Neuronal stem cell (in vitro differentiated cells): ENCODE measurements at regions not wholly inside any gene's neighbourhood (a gene's known extent, or its start where the extent isn't known, plus 50 kb on each side); places are given as distances from the start of the nearest gene placed in this dataset.

Experiments
- DNase-seq: peaks from one replicate; pipeline ENCODE4 v3.0.0-alpha.2; 2013; ENCODE audit warnings: low spot score
- H2AFZ ChIP-seq: one replicate; pipeline ENCODE4 v1.6.1; 2013; ENCODE audit warnings: mild to moderate bottlenecking, low read length, inconsistent platforms
- H2AK5ac ChIP-seq: 2 replicates; pipeline ENCODE4 v1.6.1; 2013; ENCODE audit warnings: low read depth, mild to moderate bottlenecking, inconsistent platforms, low read length, moderate library complexity, mixed read lengths
- H2BK120ac ChIP-seq: 2 replicates; pipeline ENCODE4 v1.6.1; 2013; ENCODE audit warnings: low read depth, mild to moderate bottlenecking, inconsistent platforms, low read length, moderate library complexity, mixed read lengths
- H2BK12ac ChIP-seq: one replicate; pipeline ENCODE4 v1.6.1; 2013; ENCODE audit warnings: low read length, inconsistent platforms
- H2BK15ac ChIP-seq: 2 replicates; pipeline ENCODE4 v1.6.1; 2013; ENCODE audit warnings: mild to moderate bottlenecking, low read length, inconsistent platforms, mixed read lengths
- H2BK5ac ChIP-seq: one replicate; pipeline ENCODE4 v1.6.1; 2013; ENCODE audit warnings: inconsistent platforms, mild to moderate bottlenecking, low read length, moderate library complexity
- H3K14ac ChIP-seq: one replicate; pipeline ENCODE4 v1.6.1; 2013; ENCODE audit warnings: low read length, inconsistent platforms
- H3K18ac ChIP-seq: 2 replicates; pipeline ENCODE4 v1.6.1; 2013; ENCODE audit warnings: low read length, inconsistent platforms
- H3K23ac ChIP-seq: 2 replicates; pipeline ENCODE4 v1.6.1; 2013; ENCODE audit warnings: low read depth, mild to moderate bottlenecking, mixed read lengths, low read length, inconsistent platforms; ENCODE audit not compliant: poor library complexity
- H3K27ac ChIP-seq: replicated peaks from 3 replicates; pipeline ENCODE4 v1.5.1; 2013; ENCODE audit warnings: low read length, inconsistent platforms
- H3K27me3 ChIP-seq, 3 experiments: 2 replicates each; pipeline ENCODE4 v1.6.1; 2013; ENCODE audit warnings: low read length in 3 of 3, mild to moderate bottlenecking in 2 of 3, inconsistent platforms in 1 of 3, low read depth in 1 of 3, mixed read lengths in 1 of 3, moderate library complexity in 1 of 3; ENCODE audit not compliant: control insufficient read depth in 3 of 3, insufficient read depth in 3 of 3
- H3K36me3 ChIP-seq, 2 donors: replicated peaks in 1 of 2; 2 replicates each; pipeline ENCODE4 v1.6.1; 2013; ENCODE audit warnings: low read length in 2 of 2; ENCODE audit not compliant: control insufficient read depth in 2 of 2, insufficient read depth in 2 of 2
- H3K4ac ChIP-seq: 2 replicates; pipeline ENCODE4 v1.6.1; 2013; ENCODE audit warnings: inconsistent platforms, mild to moderate bottlenecking, low read length, moderate library complexity
- H3K4me1 ChIP-seq, 2 donors: 1 replicate in 1 of 2; 2 replicates in 1 of 2; pipeline ENCODE4 v1.6.1; 2013; ENCODE audit warnings: low read length in 2 of 2, low read depth in 1 of 2; ENCODE audit not compliant: control insufficient read depth in 2 of 2, insufficient read depth in 1 of 2
- H3K4me2 ChIP-seq: one replicate; pipeline ENCODE4 v1.6.1; 2013; ENCODE audit warnings: mild to moderate bottlenecking, low read length, inconsistent platforms; ENCODE audit not compliant: insufficient read depth, poor library complexity, severe bottlenecking
- H3K4me3 ChIP-seq, 2 donors: 2 replicates each; pipeline ENCODE4 v1.5.1; 2013; ENCODE audit warnings: low read length in 2 of 2, mild to moderate bottlenecking in 2 of 2, inconsistent platforms in 1 of 2, moderate library complexity in 1 of 2
- H3K79me1 ChIP-seq: one replicate; pipeline ENCODE4 v1.6.1; 2013; ENCODE audit warnings: low read depth, mild to moderate bottlenecking, inconsistent platforms, low read length, moderate library complexity
- H3K9ac ChIP-seq: one replicate; pipeline ENCODE4 v1.6.1; 2013; ENCODE audit warnings: mild to moderate bottlenecking, low read depth, low read length, inconsistent platforms; ENCODE audit not compliant: poor library complexity
- H3K9me3 ChIP-seq, 2 donors: replicated peaks in 1 of 2; 2 replicates each; pipeline versions ENCODE3 to v1.6.1; 2013; ENCODE audit warnings: low read length in 2 of 2, mild to moderate bottlenecking in 2 of 2, inconsistent platforms in 1 of 2, low read depth in 1 of 2, mixed read lengths in 1 of 2, moderate library complexity in 1 of 2; ENCODE audit not compliant: control insufficient read depth in 2 of 2, insufficient read depth in 1 of 2
- H4K8ac ChIP-seq: one replicate; pipeline ENCODE4 v1.6.1; 2013; ENCODE audit warnings: low read depth, mild to moderate bottlenecking, inconsistent platforms, low read length, moderate library complexity
- H4K91ac ChIP-seq: one replicate; pipeline ENCODE4 v1.6.1; 2013; ENCODE audit warnings: low read length, low read depth, mild to moderate bottlenecking, inconsistent platforms; ENCODE audit not compliant: poor library complexity
- WGBS, 2 donors: extraction: QIAGEN DNeasy Blood & Tissue Kit; methylation state at CpG; one replicate each; pipeline ENCODE4 v1.1.7; 2013; ENCODE audit warnings: missing lambda C conversion rate in 2 of 2, mixed read lengths in 1 of 2; ENCODE audit not compliant: insufficient read length in 2 of 2, insufficient replicate concordance in 1 of 2; ENCODE audit errors: extremely low coverage in 2 of 2; 5-methylcytosine and 5-hydroxymethylcytosine counted together

GRCh38 chr3:56876916-56877315 is 75.2 kb upstream of the ARHGEF3 start:
- Histone ChIP-seq H2BK5ac (no peak overlapping the region), H2BK120ac (no peak overlapping the region), H3K27ac (no peak overlapping the region), H3K9ac (no peak overlapping the region), H3K79me1 (no peaks in the 10 kb centered on the region), H2BK12ac (no peak overlapping the region), H4K91ac (no peak overlapping the region), H3K27me3 (no peaks in the 10 kb centered on the region), H3K4me1 (no peaks in the 10 kb centered on the region), H3K4ac (no peak overlapping the region), H2AK5ac (no peak overlapping the region), H3K36me3 (no peaks in the 10 kb centered on the region), H3K14ac (no peak overlapping the region), H3K9me3 (no peaks in the 10 kb centered on the region), H3K4me3 (no peak overlapping the region), H2AFZ (no peak overlapping the region), H4K8ac (no peak overlapping the region), H3K18ac (no peak overlapping the region), H3K4me2 (no peak overlapping the region), H3K23ac (no peak overlapping the region), H2BK15ac (no peak overlapping the region)
- no peak for DNase-seq
- WGBS, 2 donors, result no CpG with 5 or more reads among the region's 3 CpGs

DNA sequence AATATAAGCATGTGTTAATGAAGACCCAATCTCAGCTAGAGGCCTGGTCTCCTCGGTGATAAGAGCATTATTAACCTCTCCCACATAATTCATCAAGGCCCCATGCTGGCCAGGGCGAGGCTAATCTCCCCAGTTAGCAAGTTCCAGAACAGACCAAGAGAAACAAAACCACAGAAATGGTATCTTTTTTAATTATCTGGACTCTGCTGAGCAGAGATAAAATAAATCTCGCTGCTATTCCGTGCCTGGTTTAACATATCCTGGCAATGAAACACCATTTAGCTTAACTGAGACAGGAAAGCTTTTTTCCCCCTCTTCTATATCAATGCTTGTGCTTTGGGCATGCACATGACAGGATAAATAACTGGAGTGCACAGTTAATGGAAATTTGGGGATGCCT is 72.5 kb upstream of the ARHGEF3 start:
- WGBS, 2 donors, result no CpG with 5 or more reads among the region's 4 CpGs

DNA sequence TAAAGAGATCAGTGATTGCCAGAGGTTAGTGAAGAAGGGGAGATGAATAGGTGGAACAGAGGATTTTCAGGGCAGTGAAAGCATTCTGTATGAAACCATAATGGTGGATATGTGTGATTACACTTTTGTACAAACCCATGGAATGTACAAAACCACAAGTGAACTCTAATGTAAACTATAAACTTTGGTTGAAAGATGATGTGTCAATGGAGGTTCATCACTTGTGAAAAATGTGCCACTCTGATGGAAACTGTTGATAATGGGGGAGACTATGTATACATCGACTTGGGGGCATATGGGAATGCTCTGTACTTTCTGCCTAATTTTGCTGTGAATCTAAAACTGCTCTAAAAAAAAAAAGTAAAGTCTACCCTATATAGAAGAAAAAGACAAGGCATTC is 68.7 kb upstream of the ARHGEF3 start:
- no peak overlapping the region for H2AK5ac ChIP-seq
- WGBS, 2 donors, result no CpG with 5 or more reads among the region's 1 CpG
- no peaks in the 10 kb centered on the region for H3K4me1 ChIP-seq
- no peak overlapping the region for H2BK120ac ChIP-seq
- no peak overlapping the region for H2AFZ ChIP-seq
- H2BK15ac ChIP-seq, result no peak overlapping the region
- no peak overlapping the region for H3K18ac ChIP-seq
- no peaks in the 10 kb centered on the region for H3K9me3 ChIP-seq
- H3K79me1 ChIP-seq, result no peaks in the 10 kb centered on the region
- H3K14ac ChIP-seq, result no peak overlapping the region
- no peak overlapping the region for H3K27ac ChIP-seq
- H3K23ac ChIP-seq, result no peak overlapping the region
- no peak for DNase-seq
- H4K91ac ChIP-seq, result no peak overlapping the region
- no peak overlapping the region for H3K4ac ChIP-seq
- H3K9ac ChIP-seq, result no peak overlapping the region
- no peak overlapping the region for H2BK5ac ChIP-seq
- no peak overlapping the region for H2BK12ac ChIP-seq
- no peak overlapping the region for H3K4me3 ChIP-seq
- H3K4me2 ChIP-seq, result no peak overlapping the region
- H4K8ac ChIP-seq, result no peak overlapping the region
- H3K36me3 ChIP-seq, result no peaks in the 10 kb centered on the region
- no peaks in the 10 kb centered on the region for H3K27me3 ChIP-seq

More for the DNA sequence above, 72.5 kb upstream of the ARHGEF3 start:
- Histone ChIP-seq H3K14ac (no peak overlapping the region), H2BK15ac (no peak overlapping the region), H3K4me2 (no peak overlapping the region), H3K4ac (no peak overlapping the region), H3K4me1 (no peaks in the 10 kb centered on the region), H3K27ac (no peak overlapping the region), H3K9ac (no peak overlapping the region), H2BK12ac (no peak overlapping the region), H3K9me3 (no peaks in the 10 kb centered on the region), H3K36me3 (no peaks in the 10 kb centered on the region), H4K91ac (no peak overlapping the region), H3K79me1 (no peaks in the 10 kb centered on the region), H2AFZ (no peak overlapping the region), H3K23ac (no peak overlapping the region), H2BK120ac (no peak overlapping the region), H2BK5ac (no peak overlapping the region), H3K27me3 (no peaks in the 10 kb centered on the region), H4K8ac (no peak overlapping the region), H2AK5ac (no peak overlapping the region), H3K4me3 (no peak overlapping the region), H3K18ac (no peak overlapping the region)
- no peak for DNase-seq

DNA sequence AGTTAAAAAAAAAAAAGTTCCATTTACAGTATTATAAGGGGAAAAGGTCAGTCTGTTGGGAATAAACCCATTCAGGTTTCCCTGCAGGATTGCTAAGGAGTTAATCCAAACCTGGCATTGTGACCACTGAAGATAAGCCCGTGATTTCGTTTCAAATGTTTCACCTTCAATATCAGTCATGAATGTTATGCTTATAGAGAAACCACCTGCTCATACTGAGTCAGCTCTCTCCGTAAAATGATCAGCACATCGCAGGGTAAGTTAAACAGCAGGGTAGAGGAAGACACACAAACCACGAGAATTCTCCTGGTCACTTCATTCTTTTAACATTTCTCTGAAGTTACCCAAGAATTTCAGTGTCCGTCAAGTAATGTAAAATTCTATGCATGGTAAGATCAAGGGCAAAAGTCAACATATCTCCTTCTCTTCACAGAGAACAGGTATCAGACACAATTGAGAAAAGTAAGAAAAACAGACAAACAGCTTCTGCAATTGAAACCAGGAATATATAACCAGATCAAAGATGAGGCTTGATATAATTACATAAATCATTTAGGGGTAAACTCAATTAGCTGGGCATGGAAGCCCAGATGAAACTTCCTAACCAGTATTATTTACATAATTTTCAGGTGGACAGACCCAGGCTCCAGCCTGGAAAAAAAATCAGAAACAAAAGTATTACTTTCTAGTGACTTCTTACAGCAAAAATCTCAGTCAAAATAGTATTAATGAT is 67.6 kb upstream of the ARHGEF3 start:
- Histone ChIP-seq H2BK5ac (no peak overlapping the region), H2AFZ (no peak overlapping the region), H3K4me1 (no peaks in the 10 kb centered on the region), H3K27me3 (no peaks in the 10 kb centered on the region), H3K14ac (no peak overlapping the region), H4K91ac (no peak overlapping the region), H3K79me1 (no peaks in the 10 kb centered on the region), H3K18ac (no peak overlapping the region), H3K27ac (no peak overlapping the region), H2BK12ac (no peak overlapping the region), H2BK120ac (no peak overlapping the region), H3K23ac (no peak overlapping the region), H2BK15ac (no peak overlapping the region), H4K8ac (no peak overlapping the region), H2AK5ac (no peak overlapping the region), H3K9ac (no peak overlapping the region), H3K36me3 (no peaks in the 10 kb centered on the region), H3K4ac (no peak overlapping the region), H3K9me3 (no peaks in the 10 kb centered on the region), H3K4me2 (no peak overlapping the region), H3K4me3 (no peak overlapping the region)
- DNase-seq, result no peak
- no CpG with 5 or more reads among the region's 6 CpGs for WGBS, 2 donors
